ENCODE measurements at regions not wholly inside any gene's neighbourhood (a gene's known extent, or its start where the extent isn't known, plus 50 kb on each side); places are given as distances from the start of the nearest gene placed in this dataset.

DNA sequence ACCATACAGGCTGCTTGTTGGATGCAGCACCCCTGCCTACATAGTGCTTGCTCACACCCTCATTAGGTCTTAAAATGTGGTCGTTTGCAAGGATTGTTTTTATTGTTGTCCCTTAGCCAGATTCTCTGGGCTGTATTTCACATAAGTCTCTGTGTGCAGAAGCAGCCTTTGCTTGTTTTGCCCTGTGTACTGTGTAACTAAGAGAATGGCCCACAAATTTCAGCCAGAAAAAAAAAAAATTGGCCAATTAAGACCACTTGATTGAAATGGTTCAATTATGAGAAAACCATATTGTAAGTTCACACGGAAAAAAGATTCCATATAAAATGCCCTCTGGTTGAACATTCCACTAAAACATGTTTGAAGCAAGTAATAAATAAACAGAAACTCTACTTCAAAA lies 377.1 kb upstream of the SOX11 start:
- TF ChIP-seq, protein P1, sequence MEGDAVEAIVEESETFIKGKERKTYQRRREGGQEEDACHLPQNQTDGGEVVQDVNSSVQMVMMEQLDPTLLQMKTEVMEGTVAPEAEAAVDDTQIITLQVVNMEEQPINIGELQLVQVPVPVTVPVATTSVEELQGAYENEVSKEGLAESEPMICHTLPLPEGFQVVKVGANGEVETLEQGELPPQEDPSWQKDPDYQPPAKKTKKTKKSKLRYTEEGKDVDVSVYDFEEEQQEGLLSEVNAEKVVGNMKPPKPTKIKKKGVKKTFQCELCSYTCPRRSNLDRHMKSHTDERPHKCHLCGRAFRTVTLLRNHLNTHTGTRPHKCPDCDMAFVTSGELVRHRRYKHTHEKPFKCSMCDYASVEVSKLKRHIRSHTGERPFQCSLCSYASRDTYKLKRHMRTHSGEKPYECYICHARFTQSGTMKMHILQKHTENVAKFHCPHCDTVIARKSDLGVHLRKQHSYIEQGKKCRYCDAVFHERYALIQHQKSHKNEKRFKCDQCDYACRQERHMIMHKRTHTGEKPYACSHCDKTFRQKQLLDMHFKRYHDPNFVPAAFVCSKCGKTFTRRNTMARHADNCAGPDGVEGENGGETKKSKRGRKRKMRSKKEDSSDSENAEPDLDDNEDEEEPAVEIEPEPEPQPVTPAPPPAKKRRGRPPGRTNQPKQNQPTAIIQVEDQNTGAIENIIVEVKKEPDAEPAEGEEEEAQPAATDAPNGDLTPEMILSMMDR (conservative IDR thresholded peaks at IDR 0.05) = no peak
- no peak for TF ChIP-seq EZH2 (IDR thresholded peaks at IDR 0.05; ENCODE audit: low read depth)
